AG04449 (cell line): ENCODE measurements at regions not wholly inside any gene's neighbourhood (a gene's known extent, or its start where the extent isn't known, plus 50 kb on each side); places are given as distances from the start of the nearest gene placed in this dataset.

Experiments used
- CTCF ChIA-PET: fragments of 350-600 bp; formaldehyde crosslinking; extraction: SDS; loops from one replicate; lab custom pipeline; 2021; ENCODE audit warnings: antibody characterized with exemption; lab: Yijun Ruan, JAX
- POLR2A ChIA-PET: fragments of 400-600, 350-600 bp; formaldehyde crosslinking; extraction: SDS; loops from one replicate; lab custom pipeline; 2020; ENCODE audit warnings: antibody characterized with exemption, inconsistent platforms; lab: Yijun Ruan, JAX
- DNase-seq: peaks from one replicate; pipeline ENCODE4 v3.0.0-alpha.2; 2010; ENCODE audit warnings: low read depth, low spot score
- H3K4me3 ChIP-seq: 2 replicates; pipeline ENCODE4 v1.5.1; 2011; ENCODE audit warnings: low read depth, mild to moderate bottlenecking, control low read depth, low read length
- TF ChIP-seq, protein P1 (sequence below): IDR thresholded peaks from one replicate; pipeline ENCODE4 v1.5.1; 2011; ENCODE audit warnings: mild to moderate bottlenecking, moderate library complexity, low read length, control low read depth, inconsistent platforms; ENCODE audit not compliant: insufficient read depth; ENCODE audit errors: missing control alignments

- DNase-seq: no peak
- CTCF ChIA-PET: no interaction called here
- POLR2A ChIA-PET: no interaction called here
- no peak overlapping the region for H3K4me3 ChIP-seq
- TF ChIP-seq, protein P1, sequence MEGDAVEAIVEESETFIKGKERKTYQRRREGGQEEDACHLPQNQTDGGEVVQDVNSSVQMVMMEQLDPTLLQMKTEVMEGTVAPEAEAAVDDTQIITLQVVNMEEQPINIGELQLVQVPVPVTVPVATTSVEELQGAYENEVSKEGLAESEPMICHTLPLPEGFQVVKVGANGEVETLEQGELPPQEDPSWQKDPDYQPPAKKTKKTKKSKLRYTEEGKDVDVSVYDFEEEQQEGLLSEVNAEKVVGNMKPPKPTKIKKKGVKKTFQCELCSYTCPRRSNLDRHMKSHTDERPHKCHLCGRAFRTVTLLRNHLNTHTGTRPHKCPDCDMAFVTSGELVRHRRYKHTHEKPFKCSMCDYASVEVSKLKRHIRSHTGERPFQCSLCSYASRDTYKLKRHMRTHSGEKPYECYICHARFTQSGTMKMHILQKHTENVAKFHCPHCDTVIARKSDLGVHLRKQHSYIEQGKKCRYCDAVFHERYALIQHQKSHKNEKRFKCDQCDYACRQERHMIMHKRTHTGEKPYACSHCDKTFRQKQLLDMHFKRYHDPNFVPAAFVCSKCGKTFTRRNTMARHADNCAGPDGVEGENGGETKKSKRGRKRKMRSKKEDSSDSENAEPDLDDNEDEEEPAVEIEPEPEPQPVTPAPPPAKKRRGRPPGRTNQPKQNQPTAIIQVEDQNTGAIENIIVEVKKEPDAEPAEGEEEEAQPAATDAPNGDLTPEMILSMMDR: no peak
Measured at GRCh38 chr9:89815061-89815902, 210.5 kb downstream of the GADD45G start.

DNA sequence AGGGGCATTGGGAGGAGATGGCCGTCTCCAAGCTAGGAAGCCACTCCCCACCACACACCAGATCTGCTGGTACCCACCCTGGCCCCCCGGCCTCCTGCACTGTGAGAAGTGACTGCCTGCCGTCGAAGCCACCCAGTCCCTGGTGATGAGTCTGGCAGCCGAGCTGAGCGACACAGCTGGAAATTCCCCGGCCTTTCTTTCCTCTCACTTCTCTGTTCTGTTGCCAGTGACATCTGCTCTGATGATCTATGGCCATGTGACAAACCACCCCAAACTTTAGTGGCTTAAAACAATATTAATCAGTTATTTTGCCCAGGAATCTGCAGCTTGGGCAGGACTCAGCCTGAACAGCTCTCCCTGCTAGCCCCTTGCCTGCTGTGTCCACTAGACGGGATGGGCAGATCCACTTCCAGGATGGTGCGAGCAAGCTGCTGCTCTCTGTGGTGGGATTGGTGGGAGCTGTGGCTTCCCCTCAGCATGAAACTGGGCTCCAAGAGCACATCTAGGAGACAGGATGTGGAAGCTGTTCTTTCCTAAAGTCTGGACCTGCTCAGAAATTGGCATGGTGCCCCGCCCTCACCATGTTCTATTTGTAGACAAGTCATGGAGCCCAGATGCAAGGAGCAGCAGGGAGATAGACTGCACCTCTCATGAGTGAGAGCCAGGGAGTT lies 211.2 kb downstream of the GADD45G start:
- no peak for DNase-seq
- H3K4me3 ChIP-seq: no peak overlapping the region
- TF ChIP-seq, protein P1: no peak
- POLR2A ChIA-PET: no interaction called here
- CTCF ChIA-PET: interaction anchor here (1.2 kb wide), 1 partner anchor 63 kb away, joined by 3 read pairs; no protein-coding TSS in a partner anchor

DNA sequence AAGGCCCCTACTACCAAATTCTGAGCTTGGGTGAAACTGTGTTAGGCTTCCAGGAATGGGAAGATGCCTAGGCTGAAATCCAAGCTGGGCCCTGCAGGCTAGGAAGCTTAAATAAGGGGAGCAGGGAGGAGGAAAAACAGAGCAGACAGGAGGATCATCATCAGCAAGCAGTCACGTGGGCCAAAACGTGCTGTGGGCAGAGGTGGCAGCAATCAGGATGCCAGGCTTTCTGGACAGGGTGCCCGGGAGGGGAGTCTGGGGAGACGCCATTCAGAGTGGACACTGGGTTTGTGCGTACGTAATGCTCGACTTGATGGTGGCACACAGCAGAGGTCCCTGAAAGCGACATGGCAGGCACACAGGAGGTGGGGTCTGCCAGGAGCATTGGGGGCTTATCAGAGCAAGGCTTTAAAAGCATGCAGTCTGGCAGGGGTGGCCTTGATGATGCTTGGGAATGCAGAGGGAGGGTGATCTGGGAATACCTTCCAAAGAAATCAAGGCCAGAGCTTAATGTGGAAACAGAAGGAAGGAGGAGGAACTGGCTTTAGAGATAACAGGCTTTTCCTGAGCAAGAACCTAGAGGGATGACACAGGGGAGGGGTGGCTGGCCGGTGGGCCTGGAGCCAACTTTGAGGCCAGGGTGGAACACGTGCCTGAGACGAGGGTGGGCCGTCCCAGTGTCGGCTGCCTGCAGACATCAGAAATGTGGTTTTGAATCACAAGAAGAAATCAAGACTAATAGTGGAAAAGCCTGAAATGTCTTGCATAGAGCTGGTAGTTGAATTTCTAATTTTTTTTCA lies 212.5 kb downstream of the GADD45G start:
- no peak overlapping the region for H3K4me3 ChIP-seq
- TF ChIP-seq, protein P1: no peak
- POLR2A ChIA-PET: no interaction called here
- CTCF ChIA-PET: interaction anchor here (1.2 kb wide), 1 partner anchor 62 kb away, joined by 3 read pairs; no protein-coding TSS in a partner anchor
- no peak for DNase-seq

DNA sequence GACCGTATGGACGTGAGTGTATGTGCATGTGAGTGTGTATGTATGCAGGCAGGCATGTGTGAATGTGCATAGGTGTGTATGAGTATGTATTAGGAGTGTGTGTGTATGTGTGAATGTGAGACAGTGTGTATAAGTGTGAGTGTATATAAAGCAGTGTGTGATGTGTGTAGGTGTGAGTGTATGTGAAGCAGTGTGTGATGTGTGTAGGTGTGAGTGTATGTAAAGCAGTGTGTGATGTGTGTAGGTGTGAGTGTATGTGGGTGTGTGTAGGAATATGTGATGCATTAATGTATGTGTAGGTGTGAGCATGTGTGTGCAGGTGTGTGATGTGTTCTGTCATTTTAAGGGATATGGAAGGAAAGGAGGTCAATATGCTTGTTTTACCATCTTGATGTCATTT lies 215.5 kb downstream of the GADD45G start:
- ChIA-PET POLR2A (no interaction called here), CTCF (no interaction called here)
- TF ChIP-seq, protein P1: no peak
- no peak for DNase-seq
- H3K4me3 ChIP-seq: no peak overlapping the region

DNA sequence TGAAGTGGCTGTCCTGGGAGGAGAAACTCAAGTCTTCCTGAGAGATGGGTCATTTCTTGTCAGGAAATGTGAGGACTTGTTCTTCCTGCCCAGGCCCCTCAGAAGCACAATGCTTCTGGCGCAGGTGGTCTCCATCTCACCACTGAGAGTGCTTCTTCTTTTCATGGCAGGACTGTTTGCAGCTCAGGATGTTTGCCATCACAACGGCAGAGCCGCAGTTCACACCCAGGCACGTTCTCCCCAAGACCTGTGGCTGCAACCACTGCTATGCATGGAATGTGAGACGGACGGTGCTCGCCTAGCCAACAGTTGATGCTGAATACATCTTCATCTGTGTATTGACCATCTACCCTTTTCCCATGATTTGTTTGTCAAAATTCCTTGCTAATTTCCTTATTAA lies 216.3 kb downstream of the GADD45G start:
- no peak overlapping the region for H3K4me3 ChIP-seq
- DNase-seq: no peak
- ChIA-PET CTCF (no interaction called here), POLR2A (no interaction called here)
- TF ChIP-seq, protein P1: no peak
